ENCODE measurements at regions not wholly inside any gene's neighbourhood (a gene's known extent, or its start where the extent isn't known, plus 50 kb on each side); places are given as distances from the start of the nearest gene placed in this dataset.
"Not testable (repeated sequence)": the region's sequence is repeated elsewhere in the genome, so short reads cannot be mapped to it uniquely, and the experiment has no call there.

DNA sequence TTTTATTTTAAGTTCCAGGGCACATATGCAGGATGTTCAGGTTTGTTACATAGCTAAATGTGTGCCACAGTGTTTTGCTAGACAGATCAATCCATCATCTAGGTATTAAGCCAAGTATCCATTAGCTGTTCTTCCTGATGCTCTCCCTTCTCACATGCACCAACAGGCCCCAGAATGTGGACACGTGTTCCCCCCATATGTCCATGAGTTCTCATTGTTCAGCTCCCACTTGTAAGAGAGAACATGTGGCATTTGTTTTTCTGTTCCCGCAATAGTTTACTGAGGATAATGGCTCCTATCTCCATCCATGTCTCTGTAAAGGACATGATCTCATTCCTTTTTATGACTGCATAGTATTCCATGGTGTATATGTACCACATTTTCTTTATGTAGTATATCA is 374.8 kb upstream of the FAT1 start:
- DNase-seq (ENCODE audit: low read depth in 2 of 3, low spot score in 2 of 3): no peak

GRCh38 chr4:187103351-187103750 is 379.7 kb upstream of the FAT1 start:
- no peak for DNase-seq (ENCODE audit: low read depth in 2 of 3, low spot score in 2 of 3)

DNA sequence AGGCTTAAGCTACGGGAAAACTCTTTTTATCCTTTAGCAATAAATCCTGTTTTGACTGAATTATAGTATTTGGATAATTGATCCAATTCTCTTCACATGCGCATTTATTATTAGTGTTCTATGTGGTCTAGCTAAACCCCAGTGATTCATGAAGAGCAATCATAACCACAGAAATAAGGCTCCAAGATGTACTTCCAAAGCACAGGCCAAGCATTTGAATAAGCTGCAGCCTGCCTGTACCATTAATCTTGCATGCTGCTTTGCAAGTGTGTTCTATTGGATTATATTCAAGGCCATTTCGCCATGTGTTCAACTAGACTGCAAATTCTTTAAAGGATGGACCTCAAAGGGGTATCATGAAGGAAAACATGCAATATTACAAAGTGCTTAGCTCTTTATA is 385.2 kb upstream of the FAT1 start:
- no peak for DNase-seq (ENCODE audit: low read depth in 2 of 3, low spot score in 2 of 3)

DNA sequence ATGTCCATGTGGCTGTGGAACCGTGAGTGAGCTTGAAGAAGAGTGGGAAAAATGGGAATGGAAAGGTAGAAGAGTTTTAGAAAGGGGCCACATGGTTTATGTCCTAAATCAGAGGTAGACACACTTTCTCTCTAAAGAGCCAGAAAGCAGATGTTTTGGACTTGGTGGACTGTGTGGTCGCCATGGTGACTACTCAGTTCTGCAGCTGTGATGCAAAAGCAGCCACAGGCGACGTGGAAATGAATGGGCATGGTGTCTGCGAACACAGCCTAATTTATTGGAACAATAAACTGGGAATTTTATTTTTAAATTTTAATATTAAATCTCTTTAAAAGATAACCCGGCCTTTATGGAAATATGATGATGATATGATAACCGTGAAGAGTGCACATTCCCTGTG is 386.0 kb upstream of the FAT1 start:
- DNase-seq (ENCODE audit: low read depth in 2 of 3, low spot score in 2 of 3): no peak

DNA sequence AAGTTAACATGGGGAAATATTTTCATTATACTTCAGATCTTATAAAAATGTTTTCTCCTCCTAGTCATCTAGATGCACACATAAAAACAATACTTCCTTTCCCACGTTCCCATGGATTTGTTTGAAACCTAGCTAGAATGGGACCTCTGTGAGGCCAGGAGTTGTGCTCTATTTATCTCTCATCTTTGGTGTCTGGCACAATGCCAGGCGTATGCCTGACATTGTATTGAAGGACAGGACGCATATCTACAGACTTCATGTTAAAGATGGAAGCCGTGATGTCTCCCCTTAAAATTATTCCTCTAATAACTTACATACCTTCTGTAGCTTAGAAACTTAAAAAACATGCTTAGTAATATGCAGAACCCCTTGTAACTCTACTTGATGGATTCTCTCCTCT is 394.5 kb upstream of the FAT1 start:
- DNase-seq (ENCODE audit: low read depth in 2 of 3, low spot score in 2 of 3): no peak

- DNase-seq (ENCODE audit: low read depth in 2 of 3, low spot score in 2 of 3): no peak
Observed at GRCh38 chr4:187118602-187119120, 395.0 kb upstream of the FAT1 start.

- DNase-seq (ENCODE audit: low read depth in 2 of 3, low spot score in 2 of 3): no peak
Observed at GRCh38 chr4:187124331-187124730, 400.7 kb upstream of the FAT1 start.

GRCh38 chr4:187125062-187125461 is 401.4 kb upstream of the FAT1 start:
- DNase-seq (ENCODE audit: low read depth in 2 of 3, low spot score in 2 of 3): no peak

DNA sequence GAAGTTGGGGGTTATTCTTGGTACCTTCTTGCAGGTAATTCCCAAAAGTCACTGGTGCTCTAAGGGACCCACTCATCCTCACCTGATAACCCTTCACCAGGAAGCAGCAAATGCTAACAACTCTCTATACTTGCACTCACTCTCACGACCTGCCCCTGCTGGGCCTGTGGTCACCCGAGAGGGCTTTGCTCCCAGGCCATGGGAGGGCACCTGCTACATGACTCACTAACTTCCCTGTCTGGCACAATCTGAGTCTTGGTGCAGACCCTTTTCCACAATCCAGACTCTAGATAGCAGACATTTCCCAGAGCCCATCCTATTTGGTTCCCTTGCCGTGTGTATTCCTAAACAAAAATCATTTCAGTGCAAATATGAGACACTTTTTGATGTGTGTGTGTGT is 403.8 kb upstream of the FAT1 start:
- no peak for DNase-seq (ENCODE audit: low read depth in 2 of 3, low spot score in 2 of 3)

DNA sequence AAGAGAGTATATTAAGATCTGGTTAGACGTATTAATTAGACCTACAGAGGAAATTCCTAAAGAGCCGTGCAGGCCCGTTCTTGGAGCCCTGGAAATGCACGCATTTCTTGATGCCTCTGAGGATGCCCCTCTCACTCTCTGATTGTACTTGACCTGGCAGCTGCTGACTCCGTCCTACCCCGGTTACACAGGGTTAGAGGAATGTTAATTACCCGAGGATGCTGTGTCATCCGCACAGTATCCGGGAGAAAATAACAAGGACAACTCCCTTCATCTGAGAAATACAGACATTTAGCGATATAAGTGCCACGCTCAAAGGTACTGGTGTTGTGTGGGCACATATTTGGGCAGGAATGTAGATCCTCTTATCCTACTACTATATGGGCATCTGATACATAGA is 404.6 kb upstream of the FAT1 start:
- DNase-seq (ENCODE audit: low read depth in 2 of 3, low spot score in 2 of 3): no peak

DNA sequence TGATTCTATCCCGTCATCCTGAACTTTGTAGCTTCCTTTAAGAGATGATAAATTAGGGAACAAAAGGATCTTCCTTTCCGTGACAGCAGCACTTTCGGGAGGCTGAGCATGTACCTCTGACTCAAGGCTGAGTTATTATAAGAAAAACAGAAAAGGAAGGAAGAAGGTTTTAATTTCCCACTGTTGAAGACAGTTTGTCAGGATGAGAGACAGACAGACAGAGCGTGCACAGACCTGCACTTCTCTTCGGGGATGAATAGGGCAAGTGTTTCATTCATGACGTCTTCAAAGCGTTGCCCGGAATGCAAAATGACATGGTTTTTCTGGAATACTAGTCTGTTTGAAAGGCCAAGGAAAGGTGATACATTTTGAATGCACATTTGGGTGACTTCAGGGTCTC is 405.3 kb upstream of the FAT1 start:
- DNase-seq (ENCODE audit: low read depth in 2 of 3, low spot score in 2 of 3): no peak

GRCh38 chr4:187131826-187132225 is 408.2 kb upstream of the FAT1 start:
- DNase-seq (ENCODE audit: low read depth in 2 of 3, low spot score in 2 of 3): not testable (repeated sequence)

- DNase-seq (ENCODE audit: low read depth in 2 of 3, low spot score in 2 of 3): no peak
Observed at GRCh38 chr4:187135878-187136277, 412.2 kb upstream of the FAT1 start.

DNA sequence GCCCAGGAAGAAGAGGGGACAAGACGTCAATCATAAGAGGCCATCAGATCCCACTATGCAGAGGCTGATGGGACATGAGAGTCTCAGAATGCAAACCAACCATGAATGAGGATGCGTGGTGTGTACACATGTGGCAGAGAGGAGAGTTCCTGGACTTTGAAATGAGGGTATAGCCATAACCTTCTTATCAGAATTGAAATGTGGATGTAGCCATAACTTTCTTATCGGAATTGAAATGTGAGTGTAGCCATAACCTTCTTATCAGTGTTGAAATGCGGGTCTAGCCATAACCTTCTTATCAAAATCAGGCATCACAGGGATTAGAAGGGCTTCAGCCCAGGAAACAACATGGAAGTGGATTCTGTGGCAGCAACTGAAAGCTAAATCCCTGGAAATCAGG is 415.5 kb upstream of the FAT1 start:
- DNase-seq (ENCODE audit: low read depth in 2 of 3, low spot score in 2 of 3): no peak

GRCh38 chr4:187141101-187141500 is 417.4 kb upstream of the FAT1 start:
- DNase-seq (ENCODE audit: low read depth in 2 of 3, low spot score in 2 of 3): no peak

GRCh38 chr4:187149229-187149945 is 425.7 kb upstream of the FAT1 start:
- DNase-seq (ENCODE audit: low read depth in 2 of 3, low spot score in 2 of 3): no peak

- no peak for DNase-seq (ENCODE audit: low read depth in 2 of 3, low spot score in 2 of 3)
Observed at GRCh38 chr4:187157380-187157958, 433.8 kb upstream of the FAT1 start.

GRCh38 chr4:187158003-187158402 is 434.3 kb upstream of the FAT1 start:
- no peak for DNase-seq (ENCODE audit: low read depth in 2 of 3, low spot score in 2 of 3)

DNA sequence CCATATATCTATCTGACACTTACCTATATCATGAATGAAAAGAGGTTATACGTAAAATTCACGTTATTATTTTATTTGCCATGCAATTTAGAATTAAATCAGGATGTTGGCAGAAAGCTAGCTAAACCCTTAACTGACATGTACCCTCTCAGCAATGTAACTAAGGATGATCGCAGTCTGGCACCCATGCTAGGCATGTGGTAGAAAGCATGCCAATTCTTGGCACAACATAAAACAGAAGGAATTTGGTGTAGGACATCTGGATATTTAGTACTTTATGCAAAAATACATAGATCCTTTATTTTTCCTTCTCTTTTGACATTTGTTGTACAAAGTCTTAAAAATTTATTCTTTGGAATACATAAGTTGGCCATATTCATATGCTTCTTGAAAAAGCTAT is 436.8 kb upstream of the FAT1 start:
- no peak for DNase-seq (ENCODE audit: low read depth in 2 of 3, low spot score in 2 of 3)

GRCh38 chr4:187166886-187167512 is 443.3 kb upstream of the FAT1 start:
- no peak for DNase-seq (ENCODE audit: low read depth in 2 of 3, low spot score in 2 of 3)

- DNase-seq (ENCODE audit: low read depth in 2 of 3, low spot score in 2 of 3): no peak
Observed at GRCh38 chr4:187171706-187172339, 448.2 kb upstream of the FAT1 start.

DNA sequence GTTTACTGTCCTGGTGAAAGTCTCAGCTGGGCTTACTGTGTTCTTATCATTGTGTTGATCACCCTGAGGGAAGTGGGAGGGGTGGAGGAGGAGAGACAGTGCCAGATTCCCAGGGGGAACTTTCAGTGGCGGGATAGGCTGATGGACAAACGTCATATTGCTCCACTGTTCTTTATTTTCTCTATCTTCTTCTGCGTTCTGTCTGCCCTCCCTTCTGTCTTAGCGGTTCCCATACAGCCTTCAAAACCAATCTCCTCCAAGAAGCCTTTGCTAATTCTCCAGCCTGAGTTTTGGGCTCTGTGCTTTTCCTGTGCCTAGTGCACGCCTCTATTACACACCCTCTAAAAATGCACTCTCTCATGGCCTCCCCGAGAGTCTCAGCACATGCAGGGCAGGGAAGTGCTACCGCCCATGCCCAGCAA is 448.7 kb upstream of the FAT1 start:
- no peak for DNase-seq (ENCODE audit: low read depth in 2 of 3, low spot score in 2 of 3)

All from hematopoietic multipotent progenitor cell (in vitro differentiated cells).